MG63 (cell line): ENCODE measurements at regions not wholly inside any gene's neighbourhood (a gene's known extent, or its start where the extent isn't known, plus 50 kb on each side); places are given as distances from the start of the nearest gene placed in this dataset.

Source experiments
- DNase-seq: peaks from one replicate; pipeline ENCODE4 v3.0.0-alpha.2; 2020
- H3K27me3 ChIP-seq: fragments of 250-450 bp; sonication (Bioruptor Pico); 2 replicates; pipeline ENCODE4 v1.5.1; 2020; ENCODE audit warnings: mild to moderate bottlenecking, moderate library complexity
- H3K36me3 ChIP-seq: fragments of 250-450 bp; sonication (Bioruptor Pico); 2 replicates; pipeline ENCODE4 v1.5.1; 2020; ENCODE audit warnings: mild to moderate bottlenecking, moderate library complexity
- H3K4me3 ChIP-seq: fragments of 250-450 bp; sonication (Bioruptor Pico); 2 replicates; pipeline ENCODE4 v1.5.1; 2020; ENCODE audit warnings: mild to moderate bottlenecking, moderate library complexity
- H3K9me3 ChIP-seq: fragments of 250-450 bp; sonication (Bioruptor Pico); 2 replicates; pipeline ENCODE4 v1.5.1; 2020; ENCODE audit warnings: mild to moderate bottlenecking, moderate library complexity

DNA sequence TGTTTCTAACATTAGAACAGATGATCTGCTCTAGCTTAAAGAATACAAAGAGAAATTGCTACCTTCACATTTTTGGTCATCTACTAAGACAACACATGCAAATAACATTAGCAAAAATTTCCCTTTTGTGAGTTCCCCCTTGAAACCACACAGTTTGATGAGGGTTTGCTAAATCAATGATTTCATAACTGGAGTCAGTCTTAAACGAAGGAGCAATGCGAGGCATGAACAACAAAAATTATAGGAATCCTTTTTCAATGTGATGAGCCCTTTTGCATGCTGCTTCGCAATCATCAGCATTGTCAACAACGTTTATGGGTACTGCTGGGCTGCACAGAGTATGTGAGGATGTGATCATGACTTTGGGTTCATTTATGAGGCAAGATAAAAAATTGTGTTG lies 286.4 kb downstream of the C7orf25 start:
- no peak for DNase-seq

DNA sequence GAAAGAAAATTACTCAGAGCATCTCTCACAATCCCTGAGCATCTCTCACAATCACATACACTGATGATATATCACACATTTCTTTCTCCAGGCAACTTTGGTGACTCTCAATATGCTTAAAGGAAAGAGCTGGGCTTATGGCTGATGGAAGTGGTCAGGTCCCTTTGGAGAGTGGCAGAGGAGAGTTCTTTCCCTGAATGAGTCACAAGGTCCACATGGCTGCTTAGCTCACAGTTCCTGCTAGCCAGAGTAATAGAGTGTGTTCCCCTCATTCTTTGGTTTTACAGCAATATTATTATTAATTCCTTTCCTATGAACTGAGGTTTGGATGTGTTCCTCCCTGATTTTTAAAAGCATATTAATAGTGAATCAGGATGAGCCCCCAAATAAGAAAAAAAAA lies 287.4 kb downstream of the C7orf25 start:
- DNase-seq = no peak
- no peaks in the 10 kb centered on the region for H3K36me3 ChIP-seq

More for the DNA sequence above, 286.4 kb downstream of the C7orf25 start:
- Histone ChIP-seq H3K9me3 (no peaks in the 10 kb centered on the region), H3K36me3 (no peaks in the 10 kb centered on the region), H3K27me3 (no peaks in the 10 kb centered on the region), H3K4me3 (no peak overlapping the region)

GRCh38 chr7:42621543-42622219 lies 290.2 kb downstream of the C7orf25 start:
- H3K27me3 ChIP-seq = no peaks in the 10 kb centered on the region
- no peak for DNase-seq
- H3K4me3 ChIP-seq = no peak overlapping the region
- H3K9me3 ChIP-seq = no peaks in the 10 kb centered on the region
- no peaks in the 10 kb centered on the region for H3K36me3 ChIP-seq

More for the DNA sequence above, 287.4 kb downstream of the C7orf25 start:
- no peaks in the 10 kb centered on the region for H3K9me3 ChIP-seq
- H3K27me3 ChIP-seq = no peaks in the 10 kb centered on the region
- H3K4me3 ChIP-seq = no peak overlapping the region

GRCh38 chr7:42618651-42619360 lies 293.1 kb downstream of the C7orf25 start:
- no peak for DNase-seq
- Histone ChIP-seq H3K36me3 (no peaks in the 10 kb centered on the region), H3K4me3 (no peak overlapping the region), H3K27me3 (no peaks in the 10 kb centered on the region), H3K9me3 (no peaks in the 10 kb centered on the region)

- H3K36me3 ChIP-seq = no peaks in the 10 kb centered on the region
- no peak overlapping the region for H3K4me3 ChIP-seq
- no peak for DNase-seq
- H3K9me3 ChIP-seq = no peaks in the 10 kb centered on the region
- no peaks in the 10 kb centered on the region for H3K27me3 ChIP-seq
Observed at GRCh38 chr7:42617806-42618457, 293.9 kb downstream of the C7orf25 start.

DNA sequence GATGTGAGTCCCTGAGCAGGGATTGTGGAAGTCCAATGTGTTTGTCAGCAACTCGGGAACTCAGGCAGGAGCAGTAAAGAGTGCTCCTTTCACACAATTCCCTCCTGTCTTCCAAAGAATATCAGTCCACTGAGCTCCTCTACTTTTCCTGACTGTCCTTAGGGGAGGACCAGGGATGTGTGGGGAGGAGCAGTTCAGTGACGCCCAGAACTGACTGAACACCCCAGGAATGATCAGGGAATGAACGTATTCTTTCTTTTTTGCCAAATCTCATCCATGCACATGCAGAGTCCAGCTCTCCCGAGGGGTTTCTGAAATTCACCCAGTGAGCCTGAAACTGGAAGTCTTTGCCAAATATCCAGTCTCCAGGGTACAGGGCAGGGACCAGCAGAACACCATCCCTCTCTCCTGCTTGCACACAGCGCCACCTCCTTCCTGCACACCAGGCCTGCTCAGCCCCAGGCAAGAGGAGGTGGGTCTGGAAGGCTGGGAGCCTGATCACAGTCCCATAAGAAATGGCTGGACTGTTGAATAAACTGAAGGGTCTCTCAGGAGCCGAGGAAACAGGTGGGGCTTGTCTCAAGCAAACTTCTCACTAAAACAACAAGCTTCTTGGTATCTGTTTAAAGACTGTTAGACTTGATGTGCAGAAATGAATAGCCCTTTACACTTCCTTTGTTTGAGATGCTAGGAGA lies 294.7 kb downstream of the C7orf25 start:
- no peak for DNase-seq
- Histone ChIP-seq H3K36me3 (no peaks in the 10 kb centered on the region), H3K4me3 (no peak overlapping the region), H3K9me3 (no peaks in the 10 kb centered on the region), H3K27me3 (no peaks in the 10 kb centered on the region)

- Histone ChIP-seq H3K36me3 (no peaks in the 10 kb centered on the region), H3K27me3 (no peaks in the 10 kb centered on the region), H3K9me3 (no peaks in the 10 kb centered on the region), H3K4me3 (no peak overlapping the region)
- no peak for DNase-seq
Observed at GRCh38 chr7:42614636-42615035, 297.2 kb downstream of the C7orf25 start.

DNA sequence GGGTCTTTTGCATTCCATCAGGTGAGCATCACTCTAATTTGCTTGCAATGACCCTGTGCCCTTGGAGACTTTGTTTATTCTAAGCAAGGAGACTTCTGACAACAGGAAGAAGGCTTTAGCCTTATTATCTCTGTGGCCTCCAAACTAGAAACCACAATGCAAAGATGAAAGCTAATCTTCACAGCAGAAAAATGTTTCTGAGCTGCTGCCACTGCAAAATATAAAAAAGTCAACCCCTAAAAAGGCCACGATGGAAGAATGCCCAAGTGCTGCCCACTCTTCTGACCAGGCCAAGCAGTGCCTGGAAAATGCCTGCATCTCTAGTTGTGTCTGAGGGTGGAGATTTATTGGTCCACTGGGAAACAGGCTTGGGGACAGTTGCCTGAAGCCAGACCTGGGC lies 299.9 kb downstream of the C7orf25 start:
- Histone ChIP-seq H3K4me3 (no peak overlapping the region), H3K9me3 (no peaks in the 10 kb centered on the region)
- no peak for DNase-seq

DNA sequence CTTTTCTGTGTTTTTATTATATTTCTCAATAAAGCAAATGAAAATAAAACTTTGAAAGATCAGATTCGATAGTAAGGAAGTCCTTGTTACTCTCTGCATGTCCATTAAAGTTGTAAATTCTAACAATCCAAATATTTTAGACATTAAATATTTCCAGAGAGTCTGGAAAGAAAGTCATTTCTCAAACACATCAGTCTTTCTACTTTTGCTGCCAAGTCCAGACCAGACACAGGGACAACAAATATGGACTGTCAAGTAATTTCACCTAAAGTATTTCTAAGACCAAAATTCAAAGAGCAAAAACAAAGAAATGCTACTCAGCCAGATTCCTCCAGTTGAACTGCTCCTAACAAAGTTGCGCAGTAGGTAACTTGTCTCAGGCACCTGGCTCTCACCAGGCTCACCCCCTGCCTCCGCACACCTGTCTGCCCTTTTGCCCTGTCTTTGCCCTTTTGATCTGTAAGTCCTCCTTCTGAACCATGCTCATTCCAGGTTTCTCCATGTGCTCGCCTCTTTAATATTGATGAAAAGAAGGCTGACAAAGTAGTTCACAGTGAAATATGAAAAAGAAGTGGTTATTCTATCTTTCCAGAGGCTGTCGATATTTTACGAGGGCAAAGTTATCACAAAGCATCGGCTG lies 300.5 kb downstream of the C7orf25 start:
- no peak for DNase-seq
- no peak overlapping the region for H3K4me3 ChIP-seq
- H3K27me3 ChIP-seq = no peaks in the 10 kb centered on the region
- H3K36me3 ChIP-seq = no peaks in the 10 kb centered on the region
- no peaks in the 10 kb centered on the region for H3K9me3 ChIP-seq

More for the DNA sequence above, 299.9 kb downstream of the C7orf25 start:
- no peaks in the 10 kb centered on the region for H3K27me3 ChIP-seq
- no peaks in the 10 kb centered on the region for H3K36me3 ChIP-seq

- no peak for DNase-seq
Observed at GRCh38 chr7:42606193-42606905, 305.5 kb downstream of the C7orf25 start.

DNA sequence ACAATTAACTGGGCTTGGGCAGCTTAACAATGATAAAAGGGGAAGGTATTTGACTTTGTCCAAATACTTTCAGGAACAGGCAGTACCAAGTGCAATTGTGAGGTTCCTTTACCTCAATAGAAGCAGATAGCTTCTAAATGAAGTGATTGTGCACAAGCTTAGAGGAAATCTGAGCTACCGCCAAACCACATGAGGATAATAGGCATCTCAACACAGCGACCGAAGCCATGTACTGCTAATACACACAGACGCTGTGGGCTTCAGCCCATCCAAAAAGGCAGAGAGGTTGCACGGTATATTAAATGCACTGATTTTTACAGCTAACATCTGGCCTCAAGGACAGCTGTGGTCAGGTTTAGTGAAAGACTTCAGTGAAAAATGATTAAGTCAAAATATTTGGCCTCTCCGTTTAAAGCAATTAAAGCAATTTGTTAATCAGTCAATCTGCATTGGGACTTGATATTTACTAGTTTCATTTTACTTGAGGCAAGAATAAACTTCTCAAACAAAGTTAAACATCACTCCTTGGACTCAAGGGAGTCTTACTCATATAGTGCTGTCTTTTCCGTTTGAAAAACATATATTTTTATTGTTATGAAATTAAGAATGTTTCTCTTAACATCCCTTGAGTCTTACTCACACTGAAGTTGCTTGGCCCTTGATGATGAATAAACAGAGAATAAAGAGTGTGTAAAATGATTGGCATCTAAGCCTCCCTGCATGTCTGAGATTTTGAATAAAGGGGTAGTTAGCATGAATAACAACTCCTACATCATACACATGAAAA lies 306.3 kb downstream of the C7orf25 start:
- no peaks in the 10 kb centered on the region for H3K27me3 ChIP-seq
- H3K9me3 ChIP-seq = no peaks in the 10 kb centered on the region; the same call in 1 of the 2 replicates
- H3K36me3 ChIP-seq = no peaks in the 10 kb centered on the region
- peak; percentile 33 for DNase-seq
- H3K4me3 ChIP-seq = no peak overlapping the region

More at GRCh38 chr7:42606193-42606905, 305.5 kb downstream of the C7orf25 start:
- no peaks in the 10 kb centered on the region for H3K27me3 ChIP-seq
- no peaks in the 10 kb centered on the region for H3K36me3 ChIP-seq
- no peaks in the 10 kb centered on the region; the same call in 1 of the 2 replicates for H3K9me3 ChIP-seq
- no peak overlapping the region for H3K4me3 ChIP-seq

DNA sequence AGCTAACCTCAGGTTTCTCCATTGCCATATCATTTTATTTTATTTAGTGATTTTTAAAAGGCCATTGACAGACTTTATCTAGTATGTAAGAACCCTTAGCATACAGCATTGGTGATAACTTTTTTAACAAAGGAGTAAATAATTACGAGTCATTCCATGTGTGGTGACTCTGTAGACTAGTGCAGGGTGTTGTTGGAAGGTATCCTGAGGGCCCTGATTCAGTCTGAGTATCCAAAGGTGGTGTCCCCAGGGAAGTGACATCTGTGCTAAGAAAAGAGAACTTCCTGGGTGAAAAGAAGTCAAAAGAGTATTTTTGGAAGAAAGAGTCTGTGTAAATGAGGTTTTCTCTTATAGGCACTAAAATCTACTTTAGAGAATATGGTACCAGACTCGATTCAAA lies 308.4 kb downstream of the C7orf25 start:
- no peak for DNase-seq
- Histone ChIP-seq H3K27me3 (no peaks in the 10 kb centered on the region), H3K9me3 (no peaks in the 10 kb centered on the region; the same call in 1 of the 2 replicates), H3K4me3 (no peak overlapping the region), H3K36me3 (no peaks in the 10 kb centered on the region)

DNA sequence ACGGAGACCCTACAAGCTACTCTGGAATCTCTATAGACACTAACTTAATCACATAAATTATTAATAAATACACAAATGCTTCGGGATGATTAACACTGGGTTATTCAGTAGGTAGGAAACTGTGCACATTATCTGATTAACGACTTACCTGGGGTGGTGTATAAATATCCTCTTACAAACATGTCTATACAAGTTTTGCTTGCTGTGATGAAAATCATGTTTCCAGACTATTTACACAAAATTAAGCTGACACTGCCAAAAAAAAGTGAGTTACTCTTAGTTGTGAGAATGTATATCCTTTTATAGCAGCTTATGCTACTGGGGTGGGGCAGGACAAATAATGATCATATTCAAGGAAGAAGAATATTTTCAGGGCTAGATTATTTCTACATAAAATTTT lies 314.6 kb downstream of the C7orf25 start:
- no peak for DNase-seq
- H3K4me3 ChIP-seq = no peak overlapping the region

GRCh38 chr7:42596737-42597136 lies 315.1 kb downstream of the C7orf25 start:
- H3K36me3 ChIP-seq = no peaks in the 10 kb centered on the region
- H3K27me3 ChIP-seq = no peaks in the 10 kb centered on the region
- peaks cover 6% of the 10 kb centered on the region for H3K9me3 ChIP-seq
- H3K4me3 ChIP-seq = no peak overlapping the region
- no peak for DNase-seq

More for the DNA sequence above, 314.6 kb downstream of the C7orf25 start:
- H3K27me3 ChIP-seq = no peaks in the 10 kb centered on the region
- peaks cover 4% of the 10 kb centered on the region for H3K9me3 ChIP-seq
- no peaks in the 10 kb centered on the region for H3K36me3 ChIP-seq

DNA sequence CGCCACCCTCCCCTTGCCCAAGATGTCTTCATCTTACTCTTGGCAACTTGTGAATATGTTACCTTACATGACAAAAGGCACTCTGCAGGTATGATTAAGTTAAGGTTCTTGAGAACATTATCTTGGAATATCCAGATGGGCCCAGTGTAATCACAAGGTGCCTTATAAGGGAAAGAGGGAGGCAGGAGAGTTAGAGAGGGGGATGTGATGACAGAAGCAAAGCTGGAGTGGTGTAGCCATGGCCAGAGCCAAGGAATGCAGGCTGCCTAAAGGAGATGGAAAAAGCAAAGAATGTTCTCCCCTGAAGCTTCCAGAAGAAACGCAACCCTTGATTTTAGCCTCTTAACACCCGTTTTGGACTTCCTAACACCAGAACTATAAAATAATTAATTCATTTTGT lies 318.0 kb downstream of the C7orf25 start:
- H3K36me3 ChIP-seq = no peaks in the 10 kb centered on the region
- no peaks in the 10 kb centered on the region for H3K27me3 ChIP-seq
- DNase-seq = no peak
- peaks cover 6% of the 10 kb centered on the region; the same call in 1 of the 2 replicates for H3K9me3 ChIP-seq
- no peak overlapping the region for H3K4me3 ChIP-seq
